HEK293 (cell line): ENCODE measurements at regions not wholly inside any gene's neighbourhood (a gene's known extent, or its start where the extent isn't known, plus 50 kb on each side); places are given as distances from the start of the nearest gene placed in this dataset.

Source experiments
- CTCF ChIP-seq: fragments of 450-650 bp; formaldehyde crosslinking; IDR thresholded peaks from 2 replicates; pipeline ENCODE4 v1.5.1; 2016; ENCODE audit warnings: missing biosample characterization, missing genetic modification characterization
- REPIN1 ChIP-seq: fragments of 450-650 bp; formaldehyde crosslinking; IDR thresholded peaks from 2 replicates; pipeline ENCODE4 v1.5.1; 2017; ENCODE audit warnings: missing biosample characterization, missing genetic modification characterization, low read depth
- YY1 ChIP-seq: fragments of 450-650 bp; formaldehyde crosslinking; IDR thresholded peaks from 2 replicates; pipeline ENCODE4 v1.5.1; 2018; ENCODE audit warnings: missing biosample characterization, missing genetic modification characterization
- ZNF174 ChIP-seq: fragments of 450-650 bp; formaldehyde crosslinking; IDR thresholded peaks from 2 replicates; pipeline ENCODE4 v1.5.0; 2017; ENCODE audit warnings: missing biosample characterization, mild to moderate bottlenecking, missing genetic modification characterization
- ZNF184 ChIP-seq: fragments of 450-650 bp; IDR thresholded peaks from 2 replicates; pipeline ENCODE4 v1.5.1; 2018; ENCODE audit warnings: missing biosample characterization, mild to moderate bottlenecking, missing genetic modification characterization
- ZNF341 ChIP-seq: fragments of 450-650 bp; formaldehyde crosslinking; IDR thresholded peaks from 2 replicates; pipeline ENCODE4; 2016; ENCODE audit warnings: low read depth, missing biosample characterization, missing genetic modification characterization
- ZNF362 ChIP-seq: fragments of 450-650 bp; formaldehyde crosslinking; IDR thresholded peaks from 2 replicates; pipeline ENCODE4 v1.5.1; 2016; ENCODE audit warnings: missing biosample characterization, missing genetic modification characterization
- ZNF660 ChIP-seq: fragments of 450-650 bp; IDR thresholded peaks from 2 replicates; pipeline ENCODE4 v1.5.1; 2018; ENCODE audit warnings: missing biosample characterization, mild to moderate bottlenecking, missing genetic modification characterization
- ZSCAN23 ChIP-seq: fragments of 450-650 bp; formaldehyde crosslinking; IDR thresholded peaks from 2 replicates; pipeline ENCODE4 v1.5.1; 2016; ENCODE audit warnings: missing biosample characterization, missing genetic modification characterization

GRCh38 chr15:101122266-101122665, 129.6 kb downstream of the CHSY1 start:
- TF ChIP-seq ZNF341, result no peak
- no peak for TF ChIP-seq ZSCAN23 (tag by site-specific recombination)
- no peak for TF ChIP-seq REPIN1 (tag by site-specific recombination)
- no peak for TF ChIP-seq ZNF660 (tag by site-specific recombination)
- no peak for TF ChIP-seq CTCF (tag by site-specific recombination)
- TF ChIP-seq ZNF184 (tag by site-specific recombination), result no peak
- no peak for TF ChIP-seq YY1 (tag by site-specific recombination)
- TF ChIP-seq ZNF362 (tag by site-specific recombination), result no peak
- TF ChIP-seq ZNF174 (tag by site-specific recombination), result no peak
